ENCODE measurements at regions not wholly inside any gene's neighbourhood (a gene's known extent, or its start where the extent isn't known, plus 50 kb on each side); places are given as distances from the start of the nearest gene placed in this dataset.

- Histone ChIP-seq H3K27ac (no peak overlapping the region), H3K4me3 (no peak overlapping the region)
- TF ChIP-seq, protein P1, sequence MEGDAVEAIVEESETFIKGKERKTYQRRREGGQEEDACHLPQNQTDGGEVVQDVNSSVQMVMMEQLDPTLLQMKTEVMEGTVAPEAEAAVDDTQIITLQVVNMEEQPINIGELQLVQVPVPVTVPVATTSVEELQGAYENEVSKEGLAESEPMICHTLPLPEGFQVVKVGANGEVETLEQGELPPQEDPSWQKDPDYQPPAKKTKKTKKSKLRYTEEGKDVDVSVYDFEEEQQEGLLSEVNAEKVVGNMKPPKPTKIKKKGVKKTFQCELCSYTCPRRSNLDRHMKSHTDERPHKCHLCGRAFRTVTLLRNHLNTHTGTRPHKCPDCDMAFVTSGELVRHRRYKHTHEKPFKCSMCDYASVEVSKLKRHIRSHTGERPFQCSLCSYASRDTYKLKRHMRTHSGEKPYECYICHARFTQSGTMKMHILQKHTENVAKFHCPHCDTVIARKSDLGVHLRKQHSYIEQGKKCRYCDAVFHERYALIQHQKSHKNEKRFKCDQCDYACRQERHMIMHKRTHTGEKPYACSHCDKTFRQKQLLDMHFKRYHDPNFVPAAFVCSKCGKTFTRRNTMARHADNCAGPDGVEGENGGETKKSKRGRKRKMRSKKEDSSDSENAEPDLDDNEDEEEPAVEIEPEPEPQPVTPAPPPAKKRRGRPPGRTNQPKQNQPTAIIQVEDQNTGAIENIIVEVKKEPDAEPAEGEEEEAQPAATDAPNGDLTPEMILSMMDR (IDR thresholded peaks at IDR 0.05), result no peak
- no peak for DNase-seq (ENCODE audit: low spot score)
These were observed 311.9 kb upstream of the TECRL start for GRCh38 chr4:64721106-64721505.

DNA sequence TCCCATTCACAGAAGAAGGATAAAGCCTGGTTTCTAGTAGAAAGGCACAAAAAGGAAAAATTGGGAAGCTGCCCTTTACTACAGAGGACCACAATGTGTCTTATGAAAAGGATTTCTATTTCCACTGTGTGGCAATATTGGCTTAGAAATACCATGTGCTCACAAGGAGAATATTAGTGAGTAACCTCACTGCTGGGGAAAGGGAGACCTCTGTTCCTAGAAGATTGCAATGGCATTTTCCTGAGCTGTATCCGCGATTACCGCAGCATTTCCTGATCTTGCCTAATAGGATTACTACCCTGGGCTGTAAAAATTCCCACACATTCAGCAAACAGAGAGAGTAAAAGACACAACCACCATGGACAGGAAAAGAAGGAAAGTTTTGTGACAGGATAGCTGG lies 308.8 kb upstream of the TECRL start:
- TF ChIP-seq, protein P1 (IDR thresholded peaks at IDR 0.05), result no peak
- no peak overlapping the region for H3K27ac ChIP-seq
- H3K4me3 ChIP-seq, result no peak overlapping the region
- no peak for DNase-seq (ENCODE audit: low spot score)

- TF ChIP-seq, protein P1 (IDR thresholded peaks at IDR 0.05), result no peak
- no peak for DNase-seq (ENCODE audit: low spot score)
These were observed 306.5 kb upstream of the TECRL start for GRCh38 chr4:64715741-64716140.

DNA sequence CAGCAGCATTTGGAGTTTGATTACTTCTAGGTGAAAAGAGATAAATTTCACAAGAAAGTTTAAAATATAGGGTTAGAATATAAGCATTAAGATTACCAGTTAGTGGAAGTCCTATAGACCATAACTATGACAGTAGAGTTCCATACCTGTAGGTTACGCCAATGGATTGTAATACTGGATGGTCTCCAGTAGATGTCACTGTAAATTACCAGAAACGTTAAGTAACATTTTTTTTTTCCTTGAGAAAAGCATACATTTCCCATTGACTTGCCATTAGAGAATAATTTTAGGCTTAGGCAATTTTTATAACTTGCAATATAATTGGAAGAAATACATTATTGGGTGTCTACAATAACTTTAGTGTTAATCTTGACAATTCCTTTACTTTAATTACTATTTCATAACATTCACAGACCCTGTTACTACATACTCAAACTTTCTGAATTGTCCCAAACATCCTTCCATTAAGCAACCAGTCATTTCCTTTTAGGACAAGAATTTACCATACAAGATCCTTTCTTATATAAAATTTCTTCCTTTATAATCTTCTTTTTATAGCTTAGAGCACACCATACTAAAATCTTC lies 304.1 kb upstream of the TECRL start:
- no peak for DNase-seq (ENCODE audit: low spot score)
- Histone ChIP-seq H3K27ac (no peak overlapping the region), H3K4me3 (no peak overlapping the region)
- TF ChIP-seq, protein P1 (IDR thresholded peaks at IDR 0.05), result peak; percentile 15

More at GRCh38 chr4:64715741-64716140, 306.5 kb upstream of the TECRL start:
- Histone ChIP-seq H3K27ac (no peak overlapping the region), H3K4me3 (no peak overlapping the region)

- H3K27ac ChIP-seq, result no peak overlapping the region
- TF ChIP-seq, protein P1 (IDR thresholded peaks at IDR 0.05), result no peak
- no peak for DNase-seq (ENCODE audit: low spot score)
- H3K4me3 ChIP-seq, result no peak overlapping the region
These were observed 303.3 kb upstream of the TECRL start for GRCh38 chr4:64712590-64712989.

DNA sequence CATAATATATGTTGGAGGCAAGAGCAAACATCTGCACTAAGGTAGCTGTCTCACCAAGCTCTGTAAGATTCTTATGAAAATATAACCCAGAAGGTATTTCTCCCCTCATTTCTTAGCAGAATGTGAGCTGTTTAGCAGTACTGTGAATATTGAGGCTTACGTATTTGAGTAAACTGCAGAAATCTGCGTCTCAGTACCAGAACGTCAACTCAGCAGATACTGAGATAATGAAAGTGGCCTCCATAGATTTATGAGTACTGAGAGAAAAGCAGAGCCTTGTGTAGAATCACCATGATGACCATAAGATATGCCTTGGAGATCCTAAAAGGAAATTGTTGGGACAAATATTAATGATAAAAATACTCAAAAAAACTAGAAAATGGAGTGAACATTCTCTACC lies 296.7 kb upstream of the TECRL start:
- no peak overlapping the region for H3K4me3 ChIP-seq
- TF ChIP-seq, protein P1 (IDR thresholded peaks at IDR 0.05), result no peak
- no peak overlapping the region for H3K27ac ChIP-seq
- no peak for DNase-seq (ENCODE audit: low spot score)

DNA sequence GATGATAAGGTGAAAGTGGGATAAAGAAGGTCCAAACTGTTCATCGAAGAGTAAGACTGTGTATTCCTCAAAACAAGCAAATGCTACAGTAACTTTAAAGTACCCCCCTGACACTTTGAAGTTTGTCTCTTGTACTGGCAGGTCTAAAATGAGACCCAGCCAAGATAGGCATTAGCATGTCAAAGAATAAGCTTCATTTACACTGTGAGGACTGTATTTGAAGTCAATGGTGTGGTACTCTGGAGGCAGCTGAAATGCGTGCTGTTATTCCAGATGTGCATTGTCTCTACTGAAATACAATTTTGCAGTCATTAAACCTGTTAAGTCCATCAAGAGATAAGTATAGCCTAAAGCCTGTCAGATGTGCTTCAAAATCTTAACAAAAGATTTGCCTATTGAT lies 288.9 kb upstream of the TECRL start:
- DNase-seq (ENCODE audit: low spot score), result no peak
- Histone ChIP-seq H3K27ac (no peak overlapping the region), H3K4me3 (no peak overlapping the region)
- TF ChIP-seq, protein P1 (IDR thresholded peaks at IDR 0.05), result no peak

Measured in coronary artery (tissue), 2 donors.